HG03196 (cell line): ENCODE measurements at regions not wholly inside any gene's neighbourhood (a gene's known extent, or its start where the extent isn't known, plus 50 kb on each side); places are given as distances from the start of the nearest gene placed in this dataset.
"Not testable (repeated sequence)": the region's sequence is repeated elsewhere in the genome, so short reads cannot be mapped to it uniquely, and the experiment has no call there.

Experiments used
- ATAC-seq: cut with Tn5 transposase; IDR thresholded peaks from one replicate; pipeline ENCODE4 v1.9.1; 2021; ENCODE audit not compliant: unreplicated experiment

DNA sequence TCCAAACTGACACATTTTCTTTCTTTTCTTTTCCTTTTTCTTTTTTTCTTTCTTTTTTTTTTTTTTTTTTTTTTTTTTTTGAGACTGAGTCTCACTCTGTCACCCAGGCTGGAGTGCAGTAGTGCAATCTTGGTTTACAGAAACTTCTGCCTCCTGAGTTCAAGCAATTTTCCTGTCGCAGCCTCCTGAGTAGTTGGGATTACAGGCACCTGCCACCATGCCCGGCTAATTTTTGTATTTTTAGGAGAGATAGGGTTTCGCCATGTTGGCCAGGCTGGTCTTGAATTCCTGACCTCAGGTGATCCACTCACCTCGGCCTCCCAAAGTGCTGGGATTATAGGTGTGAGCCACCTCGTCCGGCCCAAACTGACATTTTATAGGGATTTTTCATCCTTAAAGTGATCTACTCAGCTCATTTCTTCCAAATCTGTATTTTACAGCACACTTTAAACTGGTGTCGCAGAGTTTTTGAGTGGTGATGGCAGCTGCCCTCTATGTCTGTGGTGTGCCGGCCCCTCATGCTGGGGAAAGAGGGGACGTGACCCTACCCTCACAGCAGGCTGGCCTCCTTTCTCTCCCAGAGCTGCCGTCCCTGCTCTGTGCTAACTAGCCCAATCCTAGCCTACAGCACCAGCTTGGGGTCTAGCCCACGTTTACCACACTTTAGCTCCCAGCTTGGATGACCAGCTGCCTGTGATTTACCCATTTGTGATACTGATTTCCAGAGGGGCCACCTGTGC, 211.9 kb upstream of the HAAO start:
- not testable (repeated sequence) for ATAC-seq

DNA sequence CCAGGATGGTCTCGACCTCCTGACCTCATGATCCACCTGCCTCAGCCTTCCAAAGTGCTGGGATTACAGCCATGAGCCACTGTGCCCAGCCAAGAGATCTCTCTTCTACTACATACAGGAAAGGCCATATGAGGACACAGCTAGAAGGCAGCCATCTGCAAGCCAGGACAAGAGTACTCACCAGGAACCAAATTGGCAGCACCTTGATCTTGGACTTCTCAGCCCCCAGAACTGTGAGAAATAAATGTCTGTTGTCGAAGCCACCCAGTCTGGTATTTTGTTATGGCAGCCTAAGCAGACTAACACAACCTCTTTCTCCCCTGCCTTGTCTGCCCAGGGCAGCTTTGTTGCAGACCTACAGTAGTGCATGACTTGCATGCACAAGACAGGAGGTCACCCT, 211.3 kb upstream of the HAAO start:
- ATAC-seq, result no peak

DNA sequence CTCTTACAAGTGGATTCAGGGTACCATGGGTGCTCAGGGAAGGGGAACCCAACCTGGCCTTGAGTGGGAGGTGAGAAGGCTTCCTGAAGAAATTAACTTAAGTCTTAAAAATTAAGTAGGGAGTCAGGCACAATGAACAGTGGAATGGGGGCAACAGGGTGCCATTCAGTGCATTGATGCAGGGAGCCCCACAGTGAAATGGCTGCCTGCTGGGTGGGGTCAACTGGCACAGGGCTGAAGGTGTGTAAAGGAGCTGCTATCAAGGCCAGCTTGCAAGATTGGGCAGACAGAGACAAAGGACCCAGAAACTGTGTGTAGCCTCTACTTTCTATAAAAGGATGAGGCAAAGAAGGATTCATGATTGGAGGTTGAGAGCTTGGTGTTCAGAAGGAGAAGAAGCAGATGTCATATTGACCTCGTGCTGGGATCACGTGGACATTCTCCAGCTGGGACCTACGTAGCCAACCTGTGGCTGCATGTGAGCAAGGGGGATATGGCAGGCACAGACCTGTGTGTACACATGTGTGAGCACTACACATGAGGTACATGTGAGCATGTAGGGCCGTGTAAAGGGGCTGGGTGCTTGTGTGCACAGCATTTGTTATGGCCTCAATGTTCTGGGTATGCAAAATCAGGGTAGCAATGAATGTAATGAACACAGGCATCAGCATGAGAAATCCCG, 209.5 kb upstream of the HAAO start:
- no peak for ATAC-seq

DNA sequence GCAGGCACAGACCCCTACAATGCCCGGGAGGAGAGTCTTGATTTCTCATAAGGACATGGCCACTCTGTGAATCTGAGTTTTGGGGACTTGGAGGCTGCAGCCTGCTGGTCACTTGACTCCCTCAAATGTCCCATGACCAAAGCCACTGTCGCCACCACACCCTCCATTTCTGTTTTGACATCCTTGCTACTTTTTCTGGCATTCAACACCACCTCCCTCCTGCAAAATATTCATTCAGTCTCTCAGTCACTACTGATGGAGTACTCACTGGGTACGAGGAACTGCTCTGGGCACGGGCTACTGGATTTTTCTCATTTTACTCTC, 208.6 kb upstream of the HAAO start:
- ATAC-seq, result no peak

DNA sequence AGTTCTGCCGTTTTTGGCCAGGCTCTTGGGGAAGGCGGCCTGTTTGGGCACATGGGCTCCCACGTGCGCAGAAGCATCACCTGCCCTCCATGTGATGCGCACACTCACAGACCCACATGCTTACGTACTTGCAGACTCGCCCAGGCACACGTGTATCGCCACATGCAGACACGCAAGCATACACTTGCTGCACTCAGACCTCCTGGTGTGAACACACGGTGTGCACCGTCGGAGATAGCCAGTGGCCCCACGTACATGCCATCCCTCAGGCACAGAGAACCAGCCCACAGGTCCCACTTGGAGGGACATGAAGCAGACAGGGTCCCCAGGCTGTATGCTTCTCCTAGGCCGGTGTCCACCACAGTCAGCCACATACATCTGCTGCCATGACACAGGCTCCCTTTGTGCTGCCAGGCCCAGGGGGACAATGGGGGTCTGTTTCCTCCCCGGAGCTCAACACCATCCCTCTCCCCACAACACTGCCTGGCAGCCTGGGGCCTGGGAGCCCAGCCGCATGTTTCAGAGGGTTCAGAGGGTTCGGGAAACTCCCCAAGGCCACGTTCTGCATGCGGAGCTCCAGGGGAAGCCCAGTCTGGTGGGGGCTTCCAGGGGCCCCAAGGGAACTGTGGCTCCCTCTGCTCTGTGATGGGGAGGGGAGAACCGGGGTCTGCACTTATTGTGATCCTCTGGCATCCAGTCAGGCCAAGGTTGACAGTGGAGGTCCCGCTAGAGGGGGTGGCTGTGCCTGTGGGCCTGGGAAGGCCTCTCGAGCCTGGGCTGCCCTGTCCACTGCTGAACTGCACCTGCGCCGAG, 208.1 kb upstream of the HAAO start:
- ATAC-seq, result no peak

DNA sequence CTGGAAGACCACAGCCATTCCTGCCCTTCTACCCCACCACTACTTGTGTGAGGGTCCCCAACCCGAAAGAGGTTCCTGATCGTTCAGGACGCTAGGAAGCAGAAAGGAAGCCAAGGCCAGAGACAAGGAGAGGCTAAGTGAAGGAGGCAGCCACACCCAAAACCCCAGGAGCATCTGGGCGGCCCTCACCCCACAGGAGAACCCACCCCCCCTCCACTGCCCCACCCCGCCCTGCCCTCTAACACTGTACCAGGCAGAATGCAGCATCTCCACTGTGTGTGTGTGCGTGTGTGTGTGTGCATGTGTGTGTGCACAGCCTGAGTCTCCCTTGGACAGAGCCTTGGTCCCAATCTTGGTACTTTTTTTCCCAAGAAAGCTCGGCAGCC, 207.5 kb upstream of the HAAO start:
- no peak for ATAC-seq

DNA sequence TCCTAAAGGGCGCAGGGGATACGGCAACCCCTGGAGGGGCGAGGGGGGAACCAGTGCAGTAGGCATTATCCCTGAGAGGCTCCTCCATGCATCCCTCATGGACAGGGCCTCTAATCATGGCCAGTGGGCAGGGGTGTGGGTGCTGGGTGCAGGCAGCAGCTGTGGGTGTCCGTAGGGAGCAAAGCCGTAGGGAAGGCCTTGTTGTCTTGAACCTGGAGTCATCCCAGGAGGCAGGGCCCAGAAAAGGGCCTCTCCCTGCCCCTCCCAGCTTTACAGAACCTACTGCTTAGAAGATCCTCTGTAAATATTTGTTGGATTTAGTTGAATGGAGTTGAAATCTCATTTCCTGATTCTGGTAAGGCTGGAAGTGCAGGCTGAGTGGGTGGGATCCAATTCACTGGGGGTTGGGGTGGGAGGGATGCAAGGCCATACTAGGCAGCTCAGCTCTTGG, 207.0 kb upstream of the HAAO start:
- no peak for ATAC-seq

DNA sequence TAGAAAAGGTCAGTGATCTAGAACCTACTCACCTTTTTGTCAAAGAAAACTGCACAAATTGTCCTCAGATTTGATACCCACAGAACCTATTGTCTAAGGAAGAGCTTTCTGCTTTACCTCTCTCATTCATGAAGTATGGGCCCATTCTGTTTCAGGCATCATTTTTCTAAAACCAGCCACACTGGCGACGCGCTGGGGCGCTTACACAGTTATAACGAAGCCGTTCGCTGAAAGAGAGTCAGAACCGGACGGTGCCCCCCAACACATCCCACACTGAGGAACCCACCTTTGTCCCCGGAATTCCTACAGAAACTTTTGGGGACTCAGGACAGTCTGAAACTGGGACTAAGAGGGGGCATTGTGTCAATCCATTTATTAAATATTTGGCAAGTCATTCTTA, 206.3 kb upstream of the HAAO start:
- ATAC-seq, result no peak

DNA sequence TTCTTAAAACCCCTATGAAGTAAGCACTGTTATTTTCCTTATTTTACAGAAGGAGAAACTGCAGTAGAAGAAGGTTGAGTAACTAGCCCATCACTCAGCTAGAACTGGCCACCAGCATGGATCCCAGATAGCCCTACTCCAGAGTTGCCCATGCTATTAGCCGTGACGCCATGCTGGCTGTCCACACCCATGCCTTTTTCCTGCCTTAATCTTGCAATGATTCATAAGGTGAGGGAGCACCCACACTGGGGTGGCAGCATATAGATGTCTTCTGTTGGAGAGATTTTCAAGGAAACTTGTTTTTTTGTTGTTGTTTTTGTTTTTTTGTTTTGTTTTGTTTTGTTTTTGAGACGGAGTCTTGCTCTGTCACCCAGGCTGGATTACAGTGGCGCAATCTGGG, 204.1 kb upstream of the HAAO start:
- ATAC-seq, result no peak

DNA sequence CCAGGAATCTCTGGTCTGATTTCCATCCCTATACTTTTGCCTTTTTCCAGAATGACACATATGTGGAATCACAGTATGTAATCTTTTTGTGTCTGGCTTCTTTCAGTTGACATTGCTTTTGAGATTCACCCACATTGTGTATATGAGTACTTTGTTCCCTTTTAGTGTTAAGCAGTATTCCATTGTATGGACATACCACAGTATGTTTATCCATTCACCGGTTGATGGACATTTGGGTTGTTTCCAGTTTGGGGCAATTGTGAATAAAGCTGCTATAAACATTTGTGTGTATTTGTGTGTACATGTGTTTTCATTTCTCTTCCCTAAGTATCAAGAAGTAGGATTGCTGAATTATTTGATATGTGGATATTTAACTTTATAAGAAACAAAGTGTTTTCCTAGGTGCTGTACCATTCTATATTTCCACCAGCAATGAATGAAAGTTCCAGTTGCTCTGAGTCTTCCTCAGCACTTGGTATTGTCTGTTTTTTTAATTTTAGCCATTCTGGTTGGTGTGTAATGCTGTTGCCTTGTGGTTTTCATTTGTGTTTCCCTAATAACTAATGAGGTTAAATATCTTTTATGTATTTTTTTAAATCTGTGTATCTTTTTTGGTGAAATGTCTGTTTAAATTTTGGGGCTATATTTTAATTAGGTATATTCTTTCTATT, 203.5 kb upstream of the HAAO start:
- ATAC-seq, result no peak

DNA sequence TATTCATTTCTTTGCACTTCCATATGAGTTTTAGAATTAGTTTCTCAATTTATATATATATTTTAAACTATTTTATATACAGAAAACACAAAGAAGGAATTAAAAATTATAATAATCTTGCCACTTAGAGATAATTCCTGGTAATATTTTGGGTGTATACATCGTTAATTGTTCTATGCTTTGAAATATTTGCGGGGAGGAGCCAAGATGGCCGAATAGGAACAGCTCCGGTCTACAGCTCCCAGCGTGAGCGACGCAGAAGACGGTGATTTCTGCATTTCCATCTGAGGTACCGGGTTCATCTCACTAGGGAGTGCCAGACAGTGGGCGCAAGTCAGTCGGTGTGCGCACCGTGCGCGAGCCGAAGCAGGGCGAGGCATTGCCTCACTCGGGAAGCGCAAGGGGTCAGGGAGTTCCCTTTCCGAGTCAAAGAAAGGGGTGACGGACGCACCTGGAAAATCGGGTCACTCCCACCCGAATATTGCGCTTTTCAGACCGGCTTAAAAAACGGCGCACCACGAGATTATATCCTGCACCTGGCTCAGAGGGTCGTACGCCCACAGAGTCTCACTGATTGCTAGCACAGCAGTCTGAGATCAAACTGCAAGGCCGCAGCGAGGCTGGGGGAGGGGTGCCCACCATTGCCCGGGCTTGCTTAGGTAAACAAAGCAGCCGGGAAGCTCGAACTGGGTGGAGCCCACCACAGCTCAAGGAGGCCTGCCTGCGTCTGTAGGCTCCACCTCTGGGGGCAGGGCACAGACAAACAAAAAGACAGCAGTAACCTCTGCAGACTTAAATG, 197.1 kb upstream of the HAAO start:
- ATAC-seq, result not testable (repeated sequence)

DNA sequence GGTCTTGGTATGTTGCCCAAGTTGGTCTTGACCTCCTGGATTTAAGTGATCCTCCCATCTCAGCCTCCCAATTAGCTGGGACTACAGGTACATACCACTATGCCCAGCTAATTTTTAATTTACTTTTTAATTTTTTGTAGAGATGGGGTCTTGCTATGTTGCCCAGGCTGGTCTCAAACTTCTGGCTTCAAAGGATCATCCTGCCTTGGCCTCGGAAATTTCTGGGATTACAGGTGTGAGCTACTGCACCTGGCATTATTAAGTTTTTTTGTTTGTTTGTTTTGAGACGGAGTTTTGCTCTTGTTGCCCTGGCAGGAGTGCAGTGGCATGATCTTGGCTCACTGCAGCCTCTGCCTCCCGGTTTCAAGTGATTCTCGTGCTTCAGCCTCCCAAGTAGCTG, 195.7 kb upstream of the HAAO start:
- ATAC-seq, result not testable (repeated sequence)

DNA sequence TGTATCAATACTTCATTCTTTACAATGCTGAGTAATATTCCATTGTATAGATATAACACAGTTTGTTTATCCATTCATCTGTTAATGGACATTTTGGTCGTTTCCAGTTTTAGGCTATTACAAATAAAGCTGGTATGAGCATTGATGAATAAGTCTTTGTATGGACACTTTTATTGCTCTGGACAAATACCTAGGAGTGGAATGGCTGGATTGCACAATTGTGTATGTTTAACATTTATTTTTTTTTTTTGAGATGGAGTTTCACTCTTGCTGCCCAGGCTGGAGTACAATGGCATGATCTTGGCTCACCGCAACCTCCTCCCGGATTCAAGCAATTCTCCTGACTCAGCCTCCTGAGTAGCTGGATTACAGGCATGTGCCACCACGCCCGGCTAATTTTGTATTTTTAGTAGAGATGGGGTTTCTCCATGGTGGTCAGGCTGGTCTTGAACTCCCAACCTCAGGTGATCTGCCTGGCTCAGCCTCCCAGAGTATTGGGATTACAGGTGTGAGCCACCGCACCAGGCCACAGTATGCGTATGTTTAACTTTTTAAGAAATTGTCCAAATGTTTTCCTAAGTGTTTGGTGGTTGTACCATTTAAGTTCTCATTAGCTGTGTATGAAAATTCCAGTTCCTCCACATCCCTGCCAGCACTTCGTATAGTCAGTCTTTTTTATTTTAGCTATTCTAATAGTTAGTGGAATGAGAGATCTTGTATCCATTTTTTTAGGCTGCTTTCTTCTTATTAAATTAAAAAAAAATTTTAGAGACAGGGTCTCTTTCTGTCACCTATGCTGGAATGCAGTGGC, 194.9 kb upstream of the HAAO start:
- ATAC-seq, result no peak

DNA sequence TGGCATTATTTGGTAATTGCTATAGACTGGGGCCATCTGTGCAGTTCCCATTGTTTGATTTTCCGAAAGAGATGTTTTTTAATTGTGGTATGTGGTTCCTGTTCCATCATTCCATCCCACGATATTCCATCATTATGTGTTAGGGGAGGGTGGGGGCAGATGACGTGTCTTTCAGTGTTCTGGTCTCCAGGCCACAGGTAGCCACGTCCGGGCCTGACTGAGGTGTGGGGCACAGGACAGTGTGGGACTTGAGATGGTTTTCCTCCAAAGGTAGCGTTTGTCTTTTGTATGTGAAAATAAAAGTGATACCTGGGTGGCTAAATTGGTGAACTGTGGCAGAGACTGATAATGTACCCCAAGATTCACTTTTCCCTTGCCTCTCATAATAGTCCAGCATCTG, 192.2 kb upstream of the HAAO start:
- ATAC-seq, result no peak

DNA sequence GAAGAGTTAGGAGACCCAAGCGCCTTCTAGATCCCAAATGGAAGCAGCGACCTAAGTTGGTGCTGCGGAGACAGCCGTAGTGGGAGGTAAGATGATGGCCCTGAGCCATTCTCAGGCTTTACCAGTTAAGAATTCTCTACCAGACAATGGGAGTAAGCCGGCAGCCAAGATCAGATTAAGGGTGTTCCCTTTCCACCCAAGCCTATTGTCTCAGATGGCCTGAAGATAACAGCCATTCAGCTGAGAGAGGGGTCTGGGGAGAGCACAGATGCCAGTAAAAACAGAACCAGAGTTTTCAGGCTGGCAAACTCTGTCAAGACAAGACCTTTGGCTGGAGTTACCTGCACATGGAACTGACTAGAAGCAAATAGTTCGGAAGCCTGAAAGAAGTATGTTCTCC, 191.7 kb upstream of the HAAO start:
- ATAC-seq, result no peak

DNA sequence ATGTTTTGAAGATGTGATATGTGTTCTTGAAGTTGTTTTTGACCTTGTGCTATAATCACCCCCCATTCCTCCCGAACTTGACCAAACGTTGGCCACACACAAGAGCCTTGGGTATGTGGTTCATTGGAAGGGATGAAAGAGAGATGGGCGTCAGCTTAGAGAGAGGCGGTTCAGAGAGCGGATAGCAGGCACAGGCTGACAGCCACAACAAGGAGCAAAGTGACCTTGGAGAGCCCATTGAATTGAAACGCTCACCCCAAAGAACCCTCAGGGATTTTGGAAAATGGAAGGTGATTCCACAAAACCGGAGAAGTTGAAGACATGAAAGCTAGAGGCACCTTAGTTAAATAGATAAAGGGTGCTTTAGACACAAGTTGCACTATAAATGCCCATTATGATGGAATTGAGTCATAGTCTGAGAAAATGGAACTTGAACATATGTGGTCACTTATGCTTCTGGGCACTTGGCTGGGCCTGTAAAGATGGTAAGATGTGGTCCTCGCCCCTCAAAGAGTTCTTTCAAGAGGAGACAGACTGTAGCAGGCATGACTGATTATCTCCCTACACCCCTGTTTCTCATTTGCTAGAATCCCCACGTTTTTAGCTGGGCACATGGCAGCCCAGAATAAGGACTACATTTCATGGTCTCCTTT, 188.5 kb upstream of the HAAO start:
- ATAC-seq, result no peak

DNA sequence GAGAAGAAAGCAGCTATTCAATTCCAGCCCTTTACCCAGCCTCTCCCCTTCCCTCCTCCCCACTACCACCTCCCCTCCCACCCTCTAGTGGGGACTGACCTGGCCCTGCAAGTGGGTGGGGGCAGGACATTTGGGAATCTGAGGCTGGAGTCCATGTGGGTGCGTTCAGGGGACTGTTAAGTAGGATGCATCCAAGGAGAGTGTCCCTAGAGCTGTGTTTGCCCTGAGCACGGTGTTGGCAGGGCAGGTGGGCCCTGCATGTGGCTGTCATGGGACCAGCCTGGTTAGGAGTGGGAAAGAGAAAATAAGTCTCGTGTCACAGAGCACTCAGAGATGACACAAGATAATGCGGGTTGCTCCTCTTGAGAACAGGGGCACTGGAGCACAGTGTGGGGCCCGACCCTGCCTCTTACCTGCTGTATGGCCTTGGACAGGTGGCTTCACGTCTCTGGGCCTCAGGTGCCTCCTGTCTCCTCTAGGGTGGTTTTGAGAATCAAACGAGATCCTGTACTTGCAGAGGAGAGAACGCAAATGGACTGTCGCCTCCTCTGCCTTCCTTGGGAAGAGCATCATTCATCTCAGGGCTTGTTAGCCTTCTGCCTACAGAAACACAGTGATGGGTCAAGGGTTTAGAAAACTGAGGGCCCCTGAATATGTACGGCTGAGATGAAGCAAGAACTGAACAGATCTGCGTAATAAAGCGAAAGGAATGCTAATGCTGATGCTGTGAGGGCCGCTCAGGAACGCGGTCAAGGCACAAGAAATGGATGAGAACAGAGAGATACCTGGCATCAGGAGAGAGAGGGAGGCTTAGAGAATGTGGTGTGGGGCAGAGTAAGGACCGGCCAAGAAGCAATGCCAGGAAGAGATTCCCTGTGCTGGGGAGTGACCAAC, 187.7 kb upstream of the HAAO start:
- no peak for ATAC-seq

DNA sequence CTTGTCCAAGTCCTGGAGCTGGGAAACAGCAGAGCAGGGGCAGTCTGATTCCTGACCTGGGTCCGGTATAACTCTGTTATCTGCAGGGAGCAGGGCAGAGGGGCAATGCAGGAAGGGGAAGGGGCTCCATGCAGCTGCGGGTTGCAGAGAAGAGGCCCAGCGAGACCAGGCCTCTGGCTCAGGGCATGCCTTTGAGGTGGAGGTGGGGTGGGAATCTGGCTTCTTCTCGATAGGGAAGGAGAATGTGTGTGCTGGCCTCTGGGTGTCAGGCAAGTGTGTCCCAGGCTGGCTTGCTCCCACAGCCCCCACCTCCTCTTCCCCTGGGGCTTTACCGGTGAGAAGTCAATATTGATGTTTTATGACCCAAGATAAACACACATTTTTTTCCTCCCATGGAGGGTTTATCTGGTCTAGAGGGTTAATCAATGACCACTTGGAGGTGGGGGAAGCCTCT, 187.1 kb upstream of the HAAO start:
- ATAC-seq, result no peak
